ENCODE measurements at regions not wholly inside any gene's neighbourhood (a gene's known extent, or its start where the extent isn't known, plus 50 kb on each side); places are given as distances from the start of the nearest gene placed in this dataset.

GRCh38 chr4:56244681-56245080 is 142.6 kb downstream of the AASDH start:
- no peaks in the 10 kb centered on the region for H3K27me3 ChIP-seq (ENCODE audit: control insufficient read depth, insufficient read depth, low read length, poor library complexity, severe bottlenecking)
- H3K4me1 ChIP-seq (ENCODE audit: control insufficient read depth, insufficient read depth, low read length): no peaks in the 10 kb centered on the region
- no peak overlapping the region for H3K27ac ChIP-seq (ENCODE audit: insufficient read depth, low read depth, low read length, poor library complexity, severe bottlenecking)
- no peaks in the 10 kb centered on the region for H3K36me3 ChIP-seq (ENCODE audit: control insufficient read depth, insufficient read depth, low read length)
- no peak overlapping the region for H3K4me3 ChIP-seq (ENCODE audit: insufficient read depth, low read depth, low read length)
- no peaks in the 10 kb centered on the region for H3K9me3 ChIP-seq (ENCODE audit: control insufficient read depth, low read length)

- no peaks in the 10 kb centered on the region for H3K9me3 ChIP-seq (ENCODE audit: control insufficient read depth, low read length)
- WGBS, 2 experiments: 89 to 91% methylated on average over 2 of the region's 2 CpGs
- H3K4me3 ChIP-seq (ENCODE audit: insufficient read depth, low read depth, low read length): no peak overlapping the region
- no peaks in the 10 kb centered on the region for H3K4me1 ChIP-seq (ENCODE audit: control insufficient read depth, insufficient read depth, low read length)
- no peaks in the 10 kb centered on the region for H3K27me3 ChIP-seq (ENCODE audit: control insufficient read depth, insufficient read depth, low read length, poor library complexity, severe bottlenecking)
- no peaks in the 10 kb centered on the region for H3K36me3 ChIP-seq (ENCODE audit: control insufficient read depth, insufficient read depth, low read length)
- H3K27ac ChIP-seq (ENCODE audit: insufficient read depth, low read depth, low read length, poor library complexity, severe bottlenecking): no peak overlapping the region
Observed at GRCh38 chr4:56243107-56243506, 144.2 kb downstream of the AASDH start.

GRCh38 chr4:56241500-56241899 is 145.8 kb downstream of the AASDH start:
- H3K27ac ChIP-seq (ENCODE audit: insufficient read depth, low read depth, low read length, poor library complexity, severe bottlenecking): no peak overlapping the region
- H3K4me3 ChIP-seq (ENCODE audit: insufficient read depth, low read depth, low read length): no peak overlapping the region

GRCh38 chr4:56240554-56241174 is 146.6 kb downstream of the AASDH start:
- WGBS, 2 experiments: 88 to 92% methylated on average over 7 of the region's 7 CpGs
- no peaks in the 10 kb centered on the region for H3K36me3 ChIP-seq (ENCODE audit: control insufficient read depth, insufficient read depth, low read length)
- no peaks in the 10 kb centered on the region for H3K27me3 ChIP-seq (ENCODE audit: control insufficient read depth, insufficient read depth, low read length, poor library complexity, severe bottlenecking)
- H3K4me3 ChIP-seq (ENCODE audit: insufficient read depth, low read depth, low read length): no peak overlapping the region
- no peaks in the 10 kb centered on the region for H3K4me1 ChIP-seq (ENCODE audit: control insufficient read depth, insufficient read depth, low read length)
- no peak overlapping the region for H3K27ac ChIP-seq (ENCODE audit: insufficient read depth, low read depth, low read length, poor library complexity, severe bottlenecking)
- no peaks in the 10 kb centered on the region for H3K9me3 ChIP-seq (ENCODE audit: control insufficient read depth, low read length)

More at GRCh38 chr4:56241500-56241899, 145.8 kb downstream of the AASDH start:
- no peaks in the 10 kb centered on the region for H3K4me1 ChIP-seq (ENCODE audit: control insufficient read depth, insufficient read depth, low read length)
- no peaks in the 10 kb centered on the region for H3K27me3 ChIP-seq (ENCODE audit: control insufficient read depth, insufficient read depth, low read length, poor library complexity, severe bottlenecking)
- H3K9me3 ChIP-seq (ENCODE audit: control insufficient read depth, low read length): no peaks in the 10 kb centered on the region
- 76 to 80% methylated on average over 5 to 6 of the region's 6 CpGs for WGBS, 2 experiments
- H3K36me3 ChIP-seq (ENCODE audit: control insufficient read depth, insufficient read depth, low read length): no peaks in the 10 kb centered on the region

GRCh38 chr4:56238251-56238650 is 149.0 kb downstream of the AASDH start:
- Histone ChIP-seq H3K27me3 (ENCODE audit: control insufficient read depth, insufficient read depth, low read length, poor library complexity, severe bottlenecking) (no peaks in the 10 kb centered on the region), H3K4me1 (ENCODE audit: control insufficient read depth, insufficient read depth, low read length) (no peaks in the 10 kb centered on the region), H3K4me3 (ENCODE audit: insufficient read depth, low read depth, low read length) (no peak overlapping the region), H3K9me3 (ENCODE audit: control insufficient read depth, low read length) (no peaks in the 10 kb centered on the region), H3K27ac (ENCODE audit: insufficient read depth, low read depth, low read length, poor library complexity, severe bottlenecking) (no peak overlapping the region), H3K36me3 (ENCODE audit: control insufficient read depth, insufficient read depth, low read length) (no peaks in the 10 kb centered on the region)
- WGBS, 2 experiments: 91 to 94% methylated on average over 3 of the region's 3 CpGs

- no peaks in the 10 kb centered on the region for H3K9me3 ChIP-seq (ENCODE audit: control insufficient read depth, low read length)
- 93 to 95% methylated on average over 3 of the region's 4 CpGs for WGBS, 2 experiments
- H3K36me3 ChIP-seq (ENCODE audit: control insufficient read depth, insufficient read depth, low read length): no peaks in the 10 kb centered on the region
- H3K27me3 ChIP-seq (ENCODE audit: control insufficient read depth, insufficient read depth, low read length, poor library complexity, severe bottlenecking): no peaks in the 10 kb centered on the region
- H3K4me3 ChIP-seq (ENCODE audit: insufficient read depth, low read depth, low read length): no peak overlapping the region
- H3K4me1 ChIP-seq (ENCODE audit: control insufficient read depth, insufficient read depth, low read length): no peaks in the 10 kb centered on the region
- H3K27ac ChIP-seq (ENCODE audit: insufficient read depth, low read depth, low read length, poor library complexity, severe bottlenecking): no peak overlapping the region
Observed at GRCh38 chr4:56235725-56236124, 151.6 kb downstream of the AASDH start.

- 95% methylated on average over 3 of the region's 3 CpGs; no CpG with 5 or more reads in 1 of the 2 experiments for WGBS, 2 experiments
- Histone ChIP-seq H3K9me3 (ENCODE audit: control insufficient read depth, low read length) (no peaks in the 10 kb centered on the region), H3K4me3 (ENCODE audit: insufficient read depth, low read depth, low read length) (no peak overlapping the region), H3K27ac (ENCODE audit: insufficient read depth, low read depth, low read length, poor library complexity, severe bottlenecking) (no peak overlapping the region), H3K4me1 (ENCODE audit: control insufficient read depth, insufficient read depth, low read length) (no peaks in the 10 kb centered on the region), H3K27me3 (ENCODE audit: control insufficient read depth, insufficient read depth, low read length, poor library complexity, severe bottlenecking) (no peaks in the 10 kb centered on the region), H3K36me3 (ENCODE audit: control insufficient read depth, insufficient read depth, low read length) (no peaks in the 10 kb centered on the region)
Observed at GRCh38 chr4:56235011-56235410, 152.3 kb downstream of the AASDH start.

- no peak overlapping the region for H3K27ac ChIP-seq (ENCODE audit: insufficient read depth, low read depth, low read length, poor library complexity, severe bottlenecking)
- H3K27me3 ChIP-seq (ENCODE audit: control insufficient read depth, insufficient read depth, low read length, poor library complexity, severe bottlenecking): no peaks in the 10 kb centered on the region
- H3K36me3 ChIP-seq (ENCODE audit: control insufficient read depth, insufficient read depth, low read length): no peaks in the 10 kb centered on the region
- H3K4me1 ChIP-seq (ENCODE audit: control insufficient read depth, insufficient read depth, low read length): no peaks in the 10 kb centered on the region
- 95 to 98% methylated on average over 1 of the region's 1 CpG for WGBS, 2 experiments
- H3K9me3 ChIP-seq (ENCODE audit: control insufficient read depth, low read length): no peaks in the 10 kb centered on the region
- no peak overlapping the region for H3K4me3 ChIP-seq (ENCODE audit: insufficient read depth, low read depth, low read length)
Observed at GRCh38 chr4:56234098-56234497, 153.2 kb downstream of the AASDH start.

- Histone ChIP-seq H3K27ac (ENCODE audit: insufficient read depth, low read depth, low read length, poor library complexity, severe bottlenecking) (no peak overlapping the region), H3K4me1 (ENCODE audit: control insufficient read depth, insufficient read depth, low read length) (no peaks in the 10 kb centered on the region), H3K4me3 (ENCODE audit: insufficient read depth, low read depth, low read length) (no peak overlapping the region), H3K9me3 (ENCODE audit: control insufficient read depth, low read length) (no peaks in the 10 kb centered on the region), H3K36me3 (ENCODE audit: control insufficient read depth, insufficient read depth, low read length) (no peaks in the 10 kb centered on the region), H3K27me3 (ENCODE audit: control insufficient read depth, insufficient read depth, low read length, poor library complexity, severe bottlenecking) (no peaks in the 10 kb centered on the region)
- WGBS, 2 experiments: 97 to 100% methylated on average over 3 of the region's 3 CpGs
Observed at GRCh38 chr4:56231410-56231809, 155.9 kb downstream of the AASDH start.

GRCh38 chr4:56229947-56230346 is 157.3 kb downstream of the AASDH start:
- Histone ChIP-seq H3K36me3 (ENCODE audit: control insufficient read depth, insufficient read depth, low read length) (no peaks in the 10 kb centered on the region), H3K4me3 (ENCODE audit: insufficient read depth, low read depth, low read length) (no peak overlapping the region), H3K4me1 (ENCODE audit: control insufficient read depth, insufficient read depth, low read length) (no peaks in the 10 kb centered on the region), H3K27me3 (ENCODE audit: control insufficient read depth, insufficient read depth, low read length, poor library complexity, severe bottlenecking) (no peaks in the 10 kb centered on the region), H3K9me3 (ENCODE audit: control insufficient read depth, low read length) (no peaks in the 10 kb centered on the region), H3K27ac (ENCODE audit: insufficient read depth, low read depth, low read length, poor library complexity, severe bottlenecking) (no peak overlapping the region)
- 0% methylated on average over 1 of the region's 1 CpG for WGBS, 2 experiments

Data from ectodermal cell (in vitro differentiated cells).